NCI-H446 (cell line): ENCODE measurements at regions not wholly inside any gene's neighbourhood (a gene's known extent, or its start where the extent isn't known, plus 50 kb on each side); places are given as distances from the start of the nearest gene placed in this dataset.
"Not testable (repeated sequence)": the region's sequence is repeated elsewhere in the genome, so short reads cannot be mapped to it uniquely, and the experiment has no call there.

ENCODE experiments used
- DNase-seq, 2 experiments: peaks; one replicate each; lab custom pipeline; 2025; lab: John Stamatoyannopoulos, UW

DNA sequence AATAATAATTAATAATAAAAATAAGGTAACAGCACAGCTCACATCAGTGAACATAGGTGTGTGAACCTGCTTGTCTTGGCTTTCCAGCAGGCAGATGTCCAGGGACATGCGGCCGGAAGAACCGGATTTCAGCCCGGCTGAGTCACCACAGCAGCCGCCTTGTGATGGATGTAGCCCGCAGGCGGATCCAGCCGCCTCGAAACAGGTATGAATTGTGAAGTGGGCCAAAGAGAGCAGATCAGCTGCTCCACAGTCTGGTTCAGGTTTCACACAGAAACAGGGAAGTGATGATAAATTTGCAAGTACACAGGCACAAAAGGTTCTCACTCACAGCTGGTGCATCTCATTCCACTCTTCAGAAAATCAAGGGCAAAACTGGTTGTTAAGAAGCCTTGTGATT, 55.1 kb downstream of the ID4 start:
- DNase-seq: no peak

DNA sequence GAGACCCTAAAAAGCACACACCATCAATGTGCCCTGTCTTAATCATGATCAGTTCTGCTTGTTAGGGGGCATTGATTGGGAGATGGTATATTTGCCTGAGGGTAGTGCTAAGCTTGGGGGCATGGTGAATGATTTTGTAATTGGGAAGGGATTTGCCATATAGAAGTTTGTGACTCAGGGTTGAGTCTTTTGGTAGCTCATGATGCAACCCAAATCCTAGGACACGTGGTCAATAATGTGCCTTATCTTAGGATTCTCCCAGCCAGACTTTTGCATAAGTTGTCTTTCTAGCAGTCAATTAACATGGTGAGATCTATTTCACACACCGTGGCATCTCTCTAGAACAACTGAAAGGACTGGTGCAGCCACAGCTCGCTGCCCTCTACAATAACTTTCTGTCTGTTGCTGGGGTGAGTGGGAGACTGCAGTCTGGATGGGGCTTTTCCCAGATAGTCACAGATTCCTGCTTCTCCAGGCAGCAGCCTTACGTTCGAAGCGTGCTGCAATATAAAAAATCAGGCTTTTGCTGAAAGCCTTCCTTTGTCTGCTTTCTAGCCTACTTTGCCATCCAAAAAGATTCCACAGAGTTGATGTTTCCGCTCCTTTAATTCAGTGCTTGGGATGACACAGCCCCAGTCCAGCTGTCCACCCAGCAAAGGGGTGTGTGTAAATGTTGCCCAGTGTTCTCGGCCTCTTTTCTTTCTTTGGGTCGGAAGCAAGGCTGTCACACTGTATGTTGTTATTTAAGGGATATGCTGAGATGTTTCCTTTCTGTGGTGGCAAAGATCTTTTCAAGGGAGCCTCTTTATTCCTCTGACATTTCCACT, 58.9 kb downstream of the ID4 start:
- no peak for DNase-seq

DNA sequence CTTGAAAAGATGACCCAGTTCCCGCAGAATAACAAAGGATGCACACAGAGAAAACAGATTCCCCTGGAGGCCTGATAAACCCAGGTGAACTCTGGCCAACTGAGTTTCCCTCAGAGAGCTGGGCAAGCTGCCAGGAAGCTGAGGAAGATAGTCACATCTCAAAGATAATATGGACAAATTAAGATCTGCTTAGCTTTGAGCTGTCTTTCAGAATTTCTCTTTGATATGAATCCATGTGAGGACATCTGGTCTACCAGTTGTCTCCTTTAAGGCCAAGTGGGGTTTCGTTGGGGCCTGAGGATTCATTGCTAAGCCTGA, 59.5 kb downstream of the ID4 start:
- peak in 1 of 2 experiments; percentile 2 for DNase-seq

DNA sequence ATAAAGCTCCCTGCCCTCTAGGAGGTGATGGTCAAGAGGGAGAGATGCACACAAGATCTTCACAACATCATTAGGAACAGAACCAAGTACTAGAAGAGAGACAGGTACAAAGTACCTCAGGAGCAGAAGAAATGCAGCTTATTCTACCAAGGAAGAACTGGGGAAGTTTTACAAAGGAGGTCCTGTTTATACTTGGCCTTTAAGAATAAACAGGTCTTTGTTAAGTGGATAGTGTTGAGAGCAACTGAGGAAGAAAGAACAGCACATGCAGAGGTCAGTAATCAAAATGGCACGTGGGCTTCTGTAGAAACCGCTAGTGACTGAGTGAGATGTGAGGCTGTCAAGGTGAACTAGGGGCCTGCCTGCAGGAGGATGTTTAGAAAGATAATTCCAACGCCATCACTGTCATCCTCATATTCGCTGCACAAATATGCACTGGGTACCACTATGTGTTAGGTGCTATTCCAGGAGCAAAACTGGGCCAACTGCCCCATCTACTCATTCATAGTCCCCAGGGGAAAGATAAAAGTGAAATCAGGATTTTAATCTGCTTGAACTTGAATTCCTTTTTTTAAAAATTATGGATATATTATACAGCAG, 61.1 kb downstream of the ID4 start:
- DNase-seq: no peak

DNA sequence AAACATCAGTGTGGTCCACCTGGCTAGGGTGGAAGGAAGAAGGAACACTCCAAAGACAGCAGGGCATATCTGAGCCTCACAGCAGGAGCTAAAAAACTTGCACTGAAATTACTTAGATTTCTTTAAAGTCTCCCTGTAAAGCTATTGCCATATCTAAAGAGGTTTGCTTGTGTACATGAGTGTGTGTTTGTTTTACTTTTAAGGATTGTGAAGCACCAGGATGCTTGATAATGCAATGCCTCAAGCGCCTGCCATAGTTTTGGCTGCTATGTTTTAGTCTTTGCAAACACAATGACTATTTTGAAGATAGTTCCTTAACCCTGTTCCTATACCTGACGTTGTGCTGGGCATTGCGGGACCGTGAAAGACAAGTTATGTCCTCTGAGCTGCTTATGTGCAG, 65.0 kb downstream of the ID4 start:
- no peak for DNase-seq

DNA sequence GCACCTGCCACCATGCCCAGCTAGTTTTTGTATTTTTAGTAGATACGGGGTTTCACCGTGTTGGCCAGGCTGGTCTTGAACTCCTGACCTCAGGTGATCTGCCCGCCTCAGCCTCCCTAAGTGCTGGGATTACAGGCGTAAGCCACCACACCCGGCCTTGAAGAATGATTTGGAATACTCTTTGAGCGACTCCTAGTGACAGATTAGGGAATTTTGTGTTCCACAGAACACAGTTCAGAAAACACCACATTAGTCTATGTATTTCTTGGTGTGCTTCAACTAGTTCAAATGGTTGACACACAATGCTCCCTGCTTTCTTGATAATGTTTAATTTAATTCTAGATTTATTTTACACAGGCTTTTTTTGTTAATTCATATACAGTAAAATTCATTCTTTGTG, 67.2 kb downstream of the ID4 start:
- not testable (repeated sequence) for DNase-seq

DNA sequence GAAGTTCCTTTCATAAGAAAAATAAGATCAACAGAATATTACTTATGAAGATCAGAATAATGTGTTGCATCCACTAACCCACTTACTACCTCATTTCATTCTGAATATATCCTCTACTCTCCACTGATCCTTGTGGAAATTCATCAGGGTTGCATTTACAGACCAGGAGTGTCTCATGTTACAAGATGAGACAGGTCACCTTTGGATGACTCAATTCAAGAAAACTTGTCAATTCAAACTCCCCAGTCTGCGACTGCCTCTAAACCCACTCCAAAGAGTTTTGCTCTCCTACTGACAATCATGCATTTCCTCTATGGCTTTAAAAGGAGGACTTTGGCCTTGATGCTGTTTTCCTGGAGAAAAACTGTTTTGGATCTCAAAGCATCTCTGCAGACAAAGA, 68.4 kb downstream of the ID4 start:
- no peak for DNase-seq

DNA sequence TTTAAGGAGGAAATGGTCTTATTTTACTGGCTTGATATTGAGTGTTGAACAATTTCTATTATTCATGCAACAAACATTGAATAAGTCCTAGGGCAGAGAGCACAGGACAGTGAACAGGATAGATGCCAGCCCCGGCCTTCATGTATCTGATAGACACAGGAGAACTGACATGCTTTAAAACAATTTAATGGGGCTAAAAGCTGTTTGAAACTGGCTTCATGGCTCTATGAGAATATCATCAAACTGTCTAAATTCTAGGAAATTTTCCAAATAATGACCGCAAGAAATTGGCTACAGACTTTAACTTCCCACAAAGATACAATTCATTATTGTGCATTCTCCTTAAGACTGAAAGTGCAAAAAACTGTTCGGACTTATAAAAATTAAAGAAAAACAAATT, 69.0 kb downstream of the ID4 start:
- no peak for DNase-seq

DNA sequence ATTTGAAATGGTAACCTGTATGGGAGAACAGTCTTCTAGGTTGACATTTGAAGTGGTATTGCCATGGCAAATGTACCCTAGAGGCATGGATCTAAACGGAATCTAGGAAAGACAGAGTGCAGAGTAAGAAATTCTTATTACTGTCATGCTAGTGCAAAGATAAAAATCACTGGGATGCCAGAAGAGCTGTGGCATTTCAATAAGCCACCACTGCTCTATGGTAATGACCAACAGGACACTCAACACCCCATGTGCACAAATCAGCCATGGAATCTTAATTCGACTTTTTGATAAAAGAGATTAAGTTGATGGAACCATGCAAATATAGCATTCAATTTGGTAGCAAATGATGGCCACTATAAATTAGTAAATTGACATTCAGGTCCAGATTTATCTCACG, 74.1 kb downstream of the ID4 start:
- DNase-seq: no peak

DNA sequence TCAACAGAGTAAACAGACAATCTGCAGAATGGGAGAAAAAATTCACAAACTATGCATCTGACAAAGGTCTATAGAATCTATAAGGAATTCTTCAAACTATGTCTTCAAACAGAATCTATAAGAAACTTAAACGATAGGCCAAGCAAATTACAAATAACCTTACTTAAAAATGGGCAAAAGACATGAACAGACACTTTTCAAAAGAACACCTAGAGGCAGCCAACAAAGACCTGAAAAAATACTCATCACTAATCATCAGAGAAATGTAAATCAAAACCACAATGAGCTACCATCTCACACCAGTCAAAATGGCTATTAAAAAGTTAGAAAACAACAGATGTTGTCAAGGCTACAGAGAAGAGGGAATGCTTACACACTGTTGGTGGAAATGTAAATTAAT, 81.3 kb downstream of the ID4 start:
- no peak for DNase-seq

DNA sequence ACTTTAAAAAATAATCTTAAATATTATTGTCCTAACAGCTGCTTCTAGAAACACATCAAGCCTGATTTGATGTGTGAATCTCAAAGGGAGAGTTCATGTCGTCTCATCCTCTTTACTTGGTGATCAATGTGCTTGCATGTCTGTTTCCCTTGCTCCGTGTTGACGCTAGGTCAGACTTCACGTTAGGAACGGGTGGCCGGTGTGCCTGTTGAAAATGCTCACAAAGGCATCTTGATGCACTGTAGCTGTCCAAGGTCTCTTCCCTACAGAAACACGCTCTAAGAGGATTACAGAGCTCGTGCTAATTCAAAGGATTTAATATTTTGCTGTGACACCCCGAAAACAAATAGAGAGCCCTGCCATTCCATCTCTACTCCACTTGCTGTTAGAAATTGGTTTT, 84.6 kb downstream of the ID4 start:
- DNase-seq: no peak

DNA sequence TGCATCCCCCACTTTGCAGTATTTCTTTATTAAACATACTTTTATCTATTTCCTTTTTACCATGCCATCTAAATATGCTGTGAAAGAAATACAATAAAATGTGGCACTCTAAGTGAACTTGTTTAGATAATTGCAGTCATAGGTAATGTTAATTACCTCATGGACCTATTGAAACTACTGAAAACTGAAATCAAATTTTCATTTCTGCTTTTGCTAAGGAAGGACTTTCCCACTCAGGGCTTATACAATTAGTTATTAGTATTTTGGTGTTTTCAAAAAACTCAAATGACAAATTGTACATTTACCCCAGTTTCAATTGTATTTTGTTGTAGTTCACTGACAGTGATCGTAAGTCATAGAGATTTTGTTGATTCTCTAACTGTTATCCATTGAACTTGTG, 88.4 kb downstream of the ID4 start:
- DNase-seq: no peak

DNA sequence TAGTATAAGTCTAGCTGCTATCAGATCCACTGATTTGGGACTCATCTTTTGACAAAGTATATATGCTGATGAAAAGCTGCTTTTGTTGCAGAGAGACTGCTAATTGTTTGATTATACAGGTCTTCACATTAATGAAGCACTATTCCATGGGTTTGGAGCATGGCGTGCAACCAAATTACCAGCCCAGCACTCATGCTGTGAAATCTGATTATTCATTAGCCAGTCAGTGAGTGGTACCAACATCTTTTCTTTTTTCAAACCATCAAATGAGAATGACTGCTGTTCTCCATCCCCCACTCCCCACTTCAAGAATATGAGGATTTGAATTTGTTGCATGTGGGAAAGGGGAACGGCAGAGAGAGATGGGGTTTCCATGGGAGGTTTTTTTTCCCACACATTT, 91.3 kb downstream of the ID4 start:
- DNase-seq: no peak

DNA sequence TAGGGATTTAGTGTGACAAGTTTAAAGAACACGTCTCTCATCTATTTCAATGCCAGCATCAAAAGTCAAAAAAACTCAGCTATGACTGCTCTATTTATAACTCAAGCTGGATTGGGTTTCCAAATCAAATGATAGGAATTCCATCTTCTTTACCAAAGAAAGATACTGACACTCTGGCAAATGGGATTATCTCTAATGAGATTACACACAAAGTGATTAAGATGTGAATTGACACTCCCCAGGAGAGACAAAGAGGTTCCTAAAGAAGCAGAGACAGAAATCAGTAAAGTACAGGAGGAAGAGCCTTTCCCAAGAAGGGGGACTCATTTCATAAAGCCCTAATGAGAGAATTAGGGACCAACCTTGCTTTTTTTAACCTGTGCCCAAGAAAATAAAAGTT, 92.1 kb downstream of the ID4 start:
- no peak for DNase-seq

DNA sequence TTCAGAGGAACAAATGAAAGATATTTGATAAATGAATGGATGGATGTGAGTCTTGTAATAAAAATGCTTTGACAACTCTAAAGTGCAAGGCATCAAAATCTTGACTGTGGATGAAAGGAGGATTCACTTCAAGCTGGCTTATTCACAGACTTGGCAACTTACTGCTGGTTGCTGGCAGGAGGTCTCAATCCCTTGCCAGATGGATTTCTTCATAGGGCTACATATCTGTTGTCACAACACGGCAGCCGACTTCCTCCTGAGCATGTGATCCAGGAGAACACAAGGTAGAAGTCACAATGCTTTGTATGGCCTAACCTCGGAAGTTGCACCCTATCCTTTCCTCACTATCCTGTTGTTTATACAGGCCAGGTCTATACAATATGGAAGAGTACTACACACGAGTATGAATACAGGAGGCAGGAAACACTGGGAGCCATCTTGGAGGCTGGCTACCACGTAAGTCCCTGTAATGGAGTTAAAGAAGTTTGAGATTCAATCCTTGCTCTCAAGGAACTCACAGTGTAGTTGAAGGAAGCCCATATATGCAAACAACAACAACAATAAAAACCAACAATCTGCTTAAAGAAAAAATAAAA, 97.9 kb downstream of the ID4 start:
- DNase-seq: peak; percentile 62 to 75

DNA sequence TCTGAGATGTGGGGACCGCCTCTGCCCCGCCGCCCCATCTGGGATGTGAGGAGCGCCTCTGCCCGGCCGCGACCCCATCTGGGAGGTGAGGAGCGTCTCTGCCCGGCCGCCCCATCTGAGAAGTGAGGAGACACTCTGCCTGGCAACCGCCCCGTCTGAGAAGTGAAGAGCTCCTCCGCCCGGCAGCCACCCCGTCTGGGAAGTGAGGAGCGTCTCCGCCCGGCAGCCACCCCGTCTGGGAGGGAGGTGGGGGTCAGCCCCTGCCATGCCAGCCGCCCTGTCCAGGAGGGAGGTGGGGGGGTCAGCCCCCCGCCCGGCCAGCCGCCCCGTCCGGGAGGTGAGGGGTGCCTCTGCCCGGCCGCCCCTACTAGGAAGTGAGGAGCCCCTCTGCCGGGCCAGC, 102.2 kb downstream of the ID4 start:
- not testable (repeated sequence) for DNase-seq

DNA sequence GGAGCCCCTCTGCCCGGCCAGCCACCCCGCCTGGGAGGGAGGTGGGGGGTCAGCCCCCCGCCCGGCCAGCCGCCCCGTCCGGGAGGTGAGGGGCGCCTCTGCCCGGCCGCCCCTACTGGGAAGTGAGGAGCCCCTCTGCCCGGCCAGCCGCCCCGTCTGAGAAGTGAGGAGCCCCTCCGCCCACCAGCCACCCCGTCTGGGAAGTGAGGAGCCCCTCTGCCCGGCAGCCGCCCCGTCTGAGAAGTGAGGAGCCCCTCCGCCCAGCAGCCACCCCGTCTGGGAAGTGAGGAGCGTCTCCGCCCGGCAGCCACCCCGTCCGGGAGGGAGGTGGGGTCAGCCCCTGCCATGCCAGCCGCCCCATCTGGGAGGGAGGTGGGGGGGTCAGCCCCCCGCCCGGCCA, 102.8 kb downstream of the ID4 start:
- not testable (repeated sequence) for DNase-seq

DNA sequence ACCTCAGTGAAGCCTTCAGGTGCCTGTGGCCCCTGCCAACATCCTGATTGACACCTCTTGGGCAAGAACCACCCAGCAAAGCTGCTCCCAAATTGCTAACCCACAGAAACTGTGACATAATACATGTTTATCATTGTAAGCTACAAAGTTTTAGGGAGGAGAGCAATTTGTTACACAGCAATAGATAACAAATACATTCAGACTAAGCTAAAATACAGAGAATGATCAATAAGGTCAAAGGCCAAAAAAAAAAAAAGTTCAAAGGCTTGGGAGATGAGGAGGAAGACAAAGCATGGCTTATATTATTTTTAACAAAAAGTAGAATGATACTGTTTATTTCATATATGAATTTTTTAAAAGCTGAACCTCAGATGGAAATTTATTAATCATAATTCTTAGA, 105.9 kb downstream of the ID4 start:
- no peak for DNase-seq

DNA sequence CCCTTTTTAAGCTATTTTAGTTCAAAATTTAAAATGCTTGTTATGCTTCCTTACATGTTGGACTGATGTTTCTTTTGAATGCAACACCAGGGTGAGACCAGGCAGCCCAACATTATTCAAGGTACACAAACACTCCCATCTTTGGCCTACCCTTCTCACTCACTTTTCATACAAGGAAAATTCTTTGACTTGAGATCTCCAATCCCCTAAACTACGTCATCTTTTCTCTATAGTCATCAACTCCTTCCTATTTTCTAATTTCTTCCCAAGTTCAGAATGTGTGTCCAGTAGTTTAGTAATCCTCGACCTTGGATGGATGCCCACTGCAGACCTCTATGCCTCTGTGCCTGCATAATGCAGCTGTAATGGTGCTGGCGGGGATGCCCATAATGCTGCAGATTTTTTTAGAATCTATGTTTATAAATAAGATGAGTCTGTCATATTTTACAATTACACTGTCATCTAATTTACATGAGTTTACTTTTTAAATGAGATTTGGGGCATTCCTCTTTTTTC, 108.7 kb downstream of the ID4 start:
- DNase-seq: no peak

DNA sequence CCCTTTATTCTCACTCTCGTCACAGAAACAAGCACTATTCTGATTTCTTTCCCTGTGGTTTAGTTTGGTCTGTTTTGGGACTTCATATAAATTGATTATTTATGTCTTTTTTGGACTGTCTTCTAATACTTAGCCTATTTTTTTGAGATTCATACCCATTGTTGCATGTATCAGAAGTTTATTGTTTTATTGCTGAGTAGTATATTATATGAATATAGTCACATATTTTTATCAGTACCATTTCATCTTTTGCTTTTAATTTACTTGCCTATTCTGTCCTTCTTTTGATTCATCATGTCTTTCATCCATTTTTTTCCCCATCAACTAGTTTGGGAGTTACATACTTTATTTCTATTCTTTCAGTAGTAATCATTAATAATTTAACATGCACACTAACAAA, 112.0 kb downstream of the ID4 start:
- no peak for DNase-seq

DNA sequence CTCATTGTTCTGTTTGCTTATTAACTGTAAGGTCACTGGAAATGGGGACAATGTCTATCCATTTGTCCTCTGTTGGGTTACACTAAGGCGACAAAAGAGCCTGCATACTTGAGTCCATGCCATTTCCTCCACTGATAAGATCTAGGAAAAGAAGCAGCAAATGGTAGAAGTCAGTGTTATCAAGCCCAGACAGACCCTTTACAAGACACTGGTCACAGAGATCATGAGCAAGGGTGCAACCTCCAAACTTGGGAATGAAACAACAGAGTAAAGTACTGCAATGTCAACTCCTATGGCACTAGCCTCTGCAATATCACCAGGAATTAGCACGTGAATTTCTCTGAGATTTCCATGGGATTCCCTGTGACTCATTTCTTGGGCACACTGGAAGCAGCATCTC, 126.9 kb downstream of the ID4 start:
- DNase-seq: no peak

DNA sequence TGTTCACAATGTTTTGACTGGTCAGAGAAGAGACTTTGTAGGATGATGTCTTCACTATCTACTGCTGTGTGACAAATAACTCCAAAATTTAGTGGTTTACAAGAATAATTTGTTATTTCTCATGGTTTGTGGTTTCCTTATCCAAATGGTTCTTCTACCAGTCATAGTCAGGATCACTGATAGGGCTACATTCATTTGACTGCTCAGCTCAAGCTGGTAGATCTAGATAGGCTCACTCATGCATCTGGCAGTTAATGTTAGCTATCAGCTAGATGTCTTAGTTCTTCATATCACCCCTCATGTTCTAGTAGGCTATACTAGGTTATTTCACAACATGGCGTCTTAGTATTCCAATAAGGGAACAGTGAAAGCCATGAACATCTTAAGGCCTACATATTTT, 131.0 kb downstream of the ID4 start:
- DNase-seq: no peak

DNA sequence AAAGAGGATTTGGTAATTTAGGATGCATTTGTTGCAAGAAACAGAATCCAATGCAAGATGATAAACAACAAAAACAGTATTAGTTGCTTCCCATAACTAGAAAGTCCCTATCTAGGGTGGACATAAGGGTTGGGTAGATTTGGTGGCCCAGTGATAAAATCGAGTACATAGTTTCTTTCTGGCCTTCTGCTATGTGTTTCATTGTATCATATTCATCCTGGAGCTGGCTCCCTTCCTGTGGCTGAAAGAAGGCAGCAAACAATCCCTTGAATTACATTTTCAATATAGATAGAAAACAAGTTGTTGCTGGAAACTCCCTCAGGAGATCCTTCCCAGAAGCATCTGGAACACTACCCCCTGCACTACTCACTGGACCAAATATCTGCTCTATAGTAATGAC, 135.1 kb downstream of the ID4 start:
- DNase-seq: no peak
